CD14-positive monocyte (primary cell): ENCODE measurements at regions not wholly inside any gene's neighbourhood (a gene's known extent, or its start where the extent isn't known, plus 50 kb on each side); places are given as distances from the start of the nearest gene placed in this dataset.

ENCODE experiments used
- DNase-seq, 3 donors: peaks; one replicate each; pipeline ENCODE4 v3.0.0-alpha.2; 2011 to 2022
- H2AFZ ChIP-seq: 2 replicates; pipeline ENCODE4 v1.6.0; 2012; ENCODE audit warnings: mild to moderate bottlenecking, low read depth, low read length, inconsistent platforms; ENCODE audit not compliant: insufficient read depth, poor library complexity, severe bottlenecking
- H3K27ac ChIP-seq, 2 donors: 1 replicate in 1 of 2; 2 replicates in 1 of 2; pipeline ENCODE4 v1.5.1; 2012 to 2013; ENCODE audit warnings: low read length in 2 of 2, control low read depth in 1 of 2, inconsistent platforms in 1 of 2, low read depth in 1 of 2, mild to moderate bottlenecking in 1 of 2
- H3K27me3 ChIP-seq, 2 donors: one replicate each; pipeline versions ENCODE4 v1.6.0 to v1.6.1; 2011 to 2013; ENCODE audit warnings: low read length in 2 of 2; ENCODE audit not compliant: control insufficient read depth in 2 of 2, insufficient read depth in 2 of 2
- H3K36me3 ChIP-seq, 2 donors: replicated peaks in 1 of 2; 1 replicate in 1 of 2; 2 replicates in 1 of 2; pipeline versions ENCODE4 v1.5.1 to v1.6.1; 2012 to 2013; ENCODE audit warnings: low read length in 2 of 2, control low read depth in 1 of 2, inconsistent platforms in 1 of 2, mild to moderate bottlenecking in 1 of 2; ENCODE audit not compliant: insufficient read depth in 2 of 2, control insufficient read depth in 1 of 2
- H3K4me1 ChIP-seq, 2 donors: 1 replicate in 1 of 2; 2 replicates in 1 of 2; pipeline versions ENCODE4 v1.5.1 to v1.6.1; 2012 to 2013; ENCODE audit warnings: low read length in 2 of 2, control low read depth in 1 of 2, inconsistent platforms in 1 of 2, mild to moderate bottlenecking in 1 of 2, moderate library complexity in 1 of 2; ENCODE audit not compliant: insufficient read depth in 2 of 2, control insufficient read depth in 1 of 2
- H3K4me2 ChIP-seq: replicated peaks from 2 replicates; pipeline ENCODE3; 2012; ENCODE audit warnings: low read length, moderate library complexity, mild to moderate bottlenecking; ENCODE audit not compliant: poor library complexity, severe bottlenecking; ENCODE audit errors: extremely low read depth
- H3K4me3 ChIP-seq, 3 experiments: fragments of 200-600 bp in 1 of 3; sonication (generic) in 1 of 3; replicated peaks in 1 of 3; 1 replicate in 2 of 3; 2 replicates in 1 of 3; pipeline ENCODE4 v1.5.1; 2011 to 2013; ENCODE audit warnings: low read length in 3 of 3, mild to moderate bottlenecking in 3 of 3, control low read depth in 2 of 3, low read depth in 2 of 3, inconsistent platforms in 1 of 3, moderate library complexity in 1 of 3
- H3K79me2 ChIP-seq: 2 replicates; pipeline ENCODE4 v1.6.0; 2012; ENCODE audit warnings: mild to moderate bottlenecking, control low read depth, inconsistent platforms, low read length, moderate library complexity; ENCODE audit not compliant: insufficient read depth
- H3K9ac ChIP-seq: 2 replicates; pipeline ENCODE4 v1.6.0; 2017; ENCODE audit warnings: low read length, mild to moderate bottlenecking; ENCODE audit not compliant: insufficient read depth, poor library complexity, severe bottlenecking
- H3K9me3 ChIP-seq, 2 donors: replicated peaks in 1 of 2; 1 replicate in 1 of 2; 2 replicates in 1 of 2; pipeline versions ENCODE4 v1.5.1 to v1.6.1; 2012 to 2013; ENCODE audit warnings: low read length in 2 of 2, control low read depth in 1 of 2; ENCODE audit not compliant: control insufficient read depth in 1 of 2, insufficient read depth in 1 of 2
- H4K20me1 ChIP-seq: 2 replicates; pipeline ENCODE4 v1.6.0; 2012; ENCODE audit warnings: mild to moderate bottlenecking, low read length, control low read depth, moderate library complexity; ENCODE audit not compliant: insufficient read depth
- H3K27ac Mint-ChIP-seq, 7 donors: one replicate each; pipeline ENCODE4 v1.8.0; 2020; ENCODE audit warnings: mild to moderate bottlenecking in 7 of 7, mixed read lengths in 7 of 7, moderate library complexity in 6 of 7, inconsistent platforms in 2 of 7
- H3K27me3 Mint-ChIP-seq, 3 donors: one replicate each; pipeline ENCODE4 v1.8.0; 2021 to 2022; ENCODE audit warnings: low read depth in 3 of 3, mild to moderate bottlenecking in 3 of 3, mixed read lengths in 3 of 3, moderate library complexity in 3 of 3, inconsistent platforms in 1 of 3
- H3K36me3 Mint-ChIP-seq, 2 donors: one replicate each; pipeline ENCODE4 v1.8.0; 2020; ENCODE audit warnings: mixed read lengths in 2 of 2, inconsistent platforms in 1 of 2, mild to moderate bottlenecking in 1 of 2
- H3K4me1 Mint-ChIP-seq: one replicate; pipeline ENCODE4 v1.8.0; 2020; ENCODE audit warnings: mild to moderate bottlenecking, mixed read lengths
- H3K4me3 Mint-ChIP-seq, 2 donors: one replicate each; pipeline ENCODE4 v1.8.0; 2020; ENCODE audit warnings: mild to moderate bottlenecking in 2 of 2, mixed read lengths in 2 of 2, moderate library complexity in 1 of 2
- H3K9me3 Mint-ChIP-seq, 7 donors: one replicate each; pipeline ENCODE4 v1.8.0; 2020 to 2022; ENCODE audit warnings: mixed read lengths in 7 of 7, mild to moderate bottlenecking in 6 of 7, moderate library complexity in 6 of 7, inconsistent platforms in 2 of 7
- CTCF ChIP-seq: fragments of 200-600 bp; IDR thresholded peaks from one replicate; pipeline ENCODE4 v1.8.0; 2022; ENCODE audit warnings: antibody characterized with exemption, mild to moderate bottlenecking
- WGBS: methylation state at CpG from one replicate; pipeline ENCODE4 v1.1.5; 2013; ENCODE audit warnings: missing lambda C conversion rate; ENCODE audit not compliant: insufficient coverage; 5-methylcytosine and 5-hydroxymethylcytosine counted together
- intact Hi-C, 2 donors: fragments of 100-400 bp; cut with micrococcal nuclease; formaldehyde crosslinking; loops; one replicate each; pipeline versions ENCODE4 v1.15.0 to v1.15.1; 2023

DNA sequence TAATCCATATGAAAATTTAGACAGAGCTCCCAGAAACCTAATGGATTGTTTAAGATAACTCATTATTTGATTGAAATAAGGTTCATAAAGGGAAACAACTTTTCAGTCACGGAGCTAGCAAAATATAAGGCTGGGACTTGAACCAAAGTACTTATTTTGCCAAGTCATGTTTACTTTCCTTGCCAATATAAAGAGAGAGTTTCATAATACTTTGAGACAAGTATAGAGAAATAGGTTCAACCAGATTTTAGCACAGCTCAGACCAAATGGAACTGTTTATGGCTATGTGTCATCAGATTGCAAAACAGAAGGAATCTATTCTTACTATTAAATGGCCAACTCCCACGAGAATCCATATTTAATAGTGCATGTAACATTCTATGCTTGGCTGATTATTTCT, 1517.5 kb upstream of the TENM4 start:
- peaks cover 0 to 2% (median 0%) of the 10 kb centered on the region in 3 donors for H3K27me3 Mint-ChIP-seq
- no peak for TF ChIP-seq CTCF
- no peaks in the 10 kb centered on the region for H3K27me3 ChIP-seq
- no CpG with 5 or more reads among the region's 2 CpGs for WGBS
- DNase-seq, result no peak
- no peaks in the 10 kb centered on the region for H3K4me1 ChIP-seq
- H3K27ac Mint-ChIP-seq, result no peak overlapping the region
- H3K9ac ChIP-seq, result no peak overlapping the region
- no peaks in the 10 kb centered on the region for H3K79me2 ChIP-seq
- H3K9me3 ChIP-seq, result peaks cover 0 to 4% of the 10 kb centered on the region in 2 donors
- H2AFZ ChIP-seq, result no peak overlapping the region
- peaks cover 0 to 6% (median 0%) of the 10 kb centered on the region in 7 donors for H3K9me3 Mint-ChIP-seq
- intact Hi-C loops, result no loop called here
- no peaks in the 10 kb centered on the region for H3K36me3 Mint-ChIP-seq
- H3K4me3 ChIP-seq, result no peak overlapping the region
- no peak overlapping the region for H3K4me3 Mint-ChIP-seq
- no peaks in the 10 kb centered on the region for H3K36me3 ChIP-seq
- H4K20me1 ChIP-seq, result no peaks in the 10 kb centered on the region
- no peak overlapping the region for H3K4me2 ChIP-seq
- no peaks in the 10 kb centered on the region for H3K4me1 Mint-ChIP-seq
- no peak overlapping the region for H3K27ac ChIP-seq

- no peak for TF ChIP-seq CTCF
- no peak overlapping the region for H3K4me3 ChIP-seq
- no peaks in the 10 kb centered on the region for H3K79me2 ChIP-seq
- Mint-ChIP-seq H3K4me1 (no peaks in the 10 kb centered on the region), H3K27me3 (peaks cover 0 to 4% (median 0%) of the 10 kb centered on the region in 3 donors), H3K27ac (no peak overlapping the region), H3K36me3 (no peaks in the 10 kb centered on the region), H3K4me3 (no peak overlapping the region), H3K9me3 (peaks cover 0 to 6% (median 2%) of the 10 kb centered on the region in 7 donors)
- no peaks in the 10 kb centered on the region for H3K36me3 ChIP-seq
- no peaks in the 10 kb centered on the region for H3K27me3 ChIP-seq
- H3K27ac ChIP-seq, result no peak overlapping the region
- 76% methylated on average over 4 of the region's 7 CpGs for WGBS
- H3K4me2 ChIP-seq, result no peak overlapping the region
- no peaks in the 10 kb centered on the region for H3K4me1 ChIP-seq
- intact Hi-C loops, result no loop called here
- H2AFZ ChIP-seq, result no peak overlapping the region
- H3K9me3 ChIP-seq, result peaks cover 0 to 4% of the 10 kb centered on the region in 2 donors
- H4K20me1 ChIP-seq, result no peaks in the 10 kb centered on the region
- no peak for DNase-seq
- no peak overlapping the region for H3K9ac ChIP-seq
Measured at GRCh38 chr11:80955588-80955987, 1514.8 kb upstream of the TENM4 start.
